ENCODE measurements at regions not wholly inside any gene's neighbourhood (a gene's known extent, or its start where the extent isn't known, plus 50 kb on each side); places are given as distances from the start of the nearest gene placed in this dataset.

DNA sequence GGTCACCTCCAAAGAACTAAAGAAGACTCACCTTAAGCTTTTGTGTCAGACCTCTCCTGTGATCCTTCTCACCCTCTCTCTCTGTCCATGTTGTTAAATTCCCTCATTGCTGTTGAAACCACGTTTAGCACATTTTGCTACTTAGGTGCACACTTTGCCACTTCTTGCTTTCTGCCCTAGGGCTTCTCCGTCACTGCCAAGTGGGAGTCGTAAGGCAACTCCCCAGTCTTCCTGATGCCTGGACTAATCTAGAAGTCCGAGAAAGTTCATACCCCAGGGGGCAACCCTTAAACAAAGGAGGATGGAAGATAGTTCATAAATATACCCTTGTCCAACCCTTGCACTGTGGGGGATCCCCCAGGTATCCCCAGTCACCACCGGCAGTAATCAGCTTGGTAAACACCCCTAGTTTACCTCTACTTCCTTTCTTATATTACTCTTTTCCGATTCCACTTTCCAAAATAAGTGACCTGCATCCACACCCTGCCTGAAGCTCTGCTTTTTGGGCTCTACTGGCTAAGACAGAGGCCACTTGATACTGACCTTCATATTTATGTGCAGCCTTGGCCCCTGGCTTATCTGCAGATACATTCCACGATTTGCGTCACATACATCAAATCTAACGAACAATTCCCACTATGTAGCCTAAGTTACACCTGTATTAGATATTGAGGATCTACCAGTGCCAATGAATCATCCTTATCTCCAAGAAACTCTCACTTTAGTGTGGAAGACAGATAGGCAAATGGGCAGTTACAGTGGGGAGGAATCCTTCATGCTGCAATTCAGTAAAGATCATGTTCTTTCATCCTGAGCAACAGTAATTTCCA lies 776.2 kb downstream of the RNF144A start:
- Histone ChIP-seq H3K79me1 (ENCODE audit: insufficient read depth, low read depth, low read length, poor library complexity, severe bottlenecking) (no peaks in the 10 kb centered on the region), H3K23me2 (ENCODE audit: insufficient read length, low read depth, low read length, poor library complexity, severe bottlenecking) (no peaks in the 10 kb centered on the region), H2BK15ac (ENCODE audit: low read depth, low read length) (no peak overlapping the region), H3K27ac (ENCODE audit: insufficient read length, low read depth, low read length) (no peak overlapping the region), H3T11ph (ENCODE audit: low read length) (no peak overlapping the region), H2BK20ac (ENCODE audit: low read depth, low read length, poor library complexity, severe bottlenecking) (no peak overlapping the region), H2AFZ (ENCODE audit: low read length) (no peak overlapping the region), H4K8ac (replicated peaks; ENCODE audit: insufficient read length, low read depth, low read length) (no peak overlapping the region), H3K18ac (ENCODE audit: insufficient read length, low read depth, low read length) (no peak overlapping the region), H3K27me3 (ENCODE audit: insufficient read depth, low read length) (no peaks in the 10 kb centered on the region), H3K4me2 (ENCODE audit: insufficient read depth, insufficient read length, low read length) (no peak overlapping the region), H3K56ac (ENCODE audit: insufficient read length, low read depth, low read length) (no peak overlapping the region), H4K91ac (ENCODE audit: insufficient read length, low read depth, low read length) (no peak overlapping the region), H3K4me1 (ENCODE audit: insufficient read depth, low read length) (no peaks in the 10 kb centered on the region), H2BK120ac (ENCODE audit: low read depth, low read length, poor library complexity, severe bottlenecking) (no peak overlapping the region), H3K9me3 (ENCODE audit: control insufficient read depth, low read depth, low read length) (no peaks in the 10 kb centered on the region), H2BK5ac (ENCODE audit: insufficient read length, low read length) (no peak overlapping the region), H3K14ac (ENCODE audit: insufficient read depth, low read length) (no peak overlapping the region), H2AK5ac (ENCODE audit: insufficient read length, low read length) (no peak overlapping the region), H3K23ac (ENCODE audit: insufficient read length, low read depth, low read length) (no peak overlapping the region), H3K4ac (ENCODE audit: low read depth, low read length) (no peak overlapping the region), H3K9ac (ENCODE audit: extremely low read depth, insufficient read length, low read length) (no peak overlapping the region), H4K5ac (ENCODE audit: insufficient read length, low read depth, low read length) (no peak overlapping the region), H2BK12ac (ENCODE audit: insufficient read length, low read depth, low read length) (no peak overlapping the region), H3K79me2 (ENCODE audit: insufficient read depth, low read length) (no peaks in the 10 kb centered on the region), H4K20me1 (ENCODE audit: control insufficient read depth, insufficient read depth, insufficient read length) (no peaks in the 10 kb centered on the region)
- TF ChIP-seq, protein P1, sequence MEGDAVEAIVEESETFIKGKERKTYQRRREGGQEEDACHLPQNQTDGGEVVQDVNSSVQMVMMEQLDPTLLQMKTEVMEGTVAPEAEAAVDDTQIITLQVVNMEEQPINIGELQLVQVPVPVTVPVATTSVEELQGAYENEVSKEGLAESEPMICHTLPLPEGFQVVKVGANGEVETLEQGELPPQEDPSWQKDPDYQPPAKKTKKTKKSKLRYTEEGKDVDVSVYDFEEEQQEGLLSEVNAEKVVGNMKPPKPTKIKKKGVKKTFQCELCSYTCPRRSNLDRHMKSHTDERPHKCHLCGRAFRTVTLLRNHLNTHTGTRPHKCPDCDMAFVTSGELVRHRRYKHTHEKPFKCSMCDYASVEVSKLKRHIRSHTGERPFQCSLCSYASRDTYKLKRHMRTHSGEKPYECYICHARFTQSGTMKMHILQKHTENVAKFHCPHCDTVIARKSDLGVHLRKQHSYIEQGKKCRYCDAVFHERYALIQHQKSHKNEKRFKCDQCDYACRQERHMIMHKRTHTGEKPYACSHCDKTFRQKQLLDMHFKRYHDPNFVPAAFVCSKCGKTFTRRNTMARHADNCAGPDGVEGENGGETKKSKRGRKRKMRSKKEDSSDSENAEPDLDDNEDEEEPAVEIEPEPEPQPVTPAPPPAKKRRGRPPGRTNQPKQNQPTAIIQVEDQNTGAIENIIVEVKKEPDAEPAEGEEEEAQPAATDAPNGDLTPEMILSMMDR (conservative IDR thresholded peaks at IDR 0.05), result no peak
- H3K4me3 Mint-ChIP-seq, result no peak overlapping the region
- 0 out of 2 replicates have a peak, but pooled peaks cover 2% of the 10 kb centered on the region for H3K27me3 Mint-ChIP-seq (ENCODE audit: low read depth)
- no peak for DNase-seq
- H3K27ac Mint-ChIP-seq, result peak overlapping the region in 1 of 3 experiments; percentile 4; a peak in 1 of 7 replicates
- H3K36me3 Mint-ChIP-seq (ENCODE audit: insufficient read depth in 1 of 3, low read depth in 3 of 3), result peaks cover 0 to 4% (median 0%) of the 10 kb centered on the region in 3 experiments; a peak in 3 of 7 replicates
- H3K9me3 Mint-ChIP-seq, result peaks cover 0 to 5% of the 10 kb centered on the region in 2 experiments; a peak in 2 of 5 replicates
- peaks cover 12 to 15% of the 10 kb centered on the region in 2 experiments for H3K4me1 Mint-ChIP-seq
- no CpG with 5 or more reads among the region's 9 CpGs for WGBS (ENCODE audit: extremely low coverage, insufficient read length, low lambda C conversion rate)

Measured in H9 (cell line).